GM12878 (cell line): ENCODE measurements at regions not wholly inside any gene's neighbourhood (a gene's known extent, or its start where the extent isn't known, plus 50 kb on each side); places are given as distances from the start of the nearest gene placed in this dataset.

Experiments
- ATAC-seq: fragments of 200-7000 bp; cut with Tn5 transposase; 3 replicates; pipeline ENCODE4 v1.9.1; 2020; ENCODE audit warnings: mild to moderate bottlenecking, moderate library complexity
- BruUV-seq: library from RNA; stranded (reverse); fragments of 400-500 nt; replicated peaks from 2 replicates; lab custom pipeline; 2021; lab: Mats Ljungman, UMichigan
- CTCF ChIA-PET: fragments of 300-600 bp; sonication (Branson Sonifier 250); formaldehyde crosslinking; extraction: SDS; loops from one replicate; lab custom pipeline; 2021; ENCODE audit warnings: inconsistent platforms; lab: Yijun Ruan, JAX
- POLR2A ChIA-PET: fragments of 350-600 bp; formaldehyde crosslinking; extraction: SDS; loops from one replicate; lab custom pipeline; 2021; ENCODE audit warnings: inconsistent platforms; lab: Charles Lee
- RAD21 ChIA-PET: fragments of 300-600 bp; sonication (Branson Sonifier 250); formaldehyde crosslinking; loops from one replicate; lab custom pipeline; 2023; ENCODE audit warnings: antibody characterized with exemption; ENCODE audit not compliant: unreplicated experiment; lab: Charles Lee
- SMC1A ChIA-PET: fragments of 300-600 bp; sonication (Branson Sonifier 250); formaldehyde crosslinking; loops from one replicate; lab custom pipeline; 2023; ENCODE audit not compliant: unreplicated experiment, uncharacterized antibody; lab: Charles Lee
- DNase-seq: peaks from one replicate; pipeline ENCODE4 v3.0.0-alpha.2; 2011; ENCODE audit warnings: low read depth, low spot score
- FAIRE-seq: peaks from 3 replicates; lab custom pipeline; 2011; peaks lifted over from hg19 to GRCh38; lab: Jason Lieb, UNC
- H2AFZ ChIP-seq: 2 replicates; pipeline ENCODE4 v1.6.0; 2011; ENCODE audit warnings: low read depth, low read length, control low read depth; ENCODE audit not compliant: control insufficient read depth
- H3K27ac ChIP-seq: 2 replicates; pipeline ENCODE4 v1.5.1; 2011; ENCODE audit warnings: control low read depth; ENCODE audit not compliant: control insufficient read depth, insufficient read depth
- H3K27me3 ChIP-seq, 2 experiments: replicated peaks in 1 of 2; 2 replicates each; pipeline versions ENCODE4 v1.6.0 to v1.6.1; 2011; ENCODE audit warnings: low read length in 1 of 2; ENCODE audit not compliant: control insufficient read depth in 2 of 2, insufficient read depth in 2 of 2
- H3K36me3 ChIP-seq, 2 experiments: 2 replicates each; pipeline ENCODE4 v1.5.1; 2011; ENCODE audit warnings: low read length in 1 of 2; ENCODE audit not compliant: control insufficient read depth in 2 of 2, insufficient read depth in 2 of 2
- H3K4me1 ChIP-seq: 2 replicates; pipeline ENCODE4 v1.6.1; 2011; ENCODE audit warnings: mild to moderate bottlenecking, low read length, moderate library complexity, mixed read lengths; ENCODE audit not compliant: control insufficient read depth, insufficient read depth
- H3K4me2 ChIP-seq: 2 replicates; pipeline ENCODE4 v1.6.0; 2011; ENCODE audit warnings: control low read depth; ENCODE audit not compliant: control insufficient read depth, insufficient read depth
- H3K4me3 ChIP-seq: fragments of 200-600 bp; sonication (generic); 2 replicates; pipeline ENCODE4 v1.5.1; 2016
- H3K79me2 ChIP-seq: 2 replicates; pipeline ENCODE4 v1.6.0; 2011; ENCODE audit warnings: low read length; ENCODE audit not compliant: control insufficient read depth, insufficient read depth
- H3K9ac ChIP-seq: 2 replicates; pipeline ENCODE4 v1.8.0; 2011; ENCODE audit warnings: low read length, control low read depth, mixed read lengths; ENCODE audit not compliant: control insufficient read depth, insufficient read depth
- H3K9me3 ChIP-seq: replicated peaks from 3 replicates; pipeline ENCODE4 v1.5.1; 2011; ENCODE audit warnings: mild to moderate bottlenecking, low read length; ENCODE audit not compliant: control insufficient read depth, insufficient read depth
- H4K20me1 ChIP-seq: 2 replicates; pipeline ENCODE4 v1.6.0; 2011; ENCODE audit not compliant: control insufficient read depth, insufficient read depth
- CTCF ChIP-seq, 3 experiments: IDR thresholded peaks in 2 of 3; conservative IDR thresholded peaks in 1 of 3; 2 replicates each; pipeline ENCODE4 v1.5.1; 2011; ENCODE audit warnings: low read depth in 3 of 3, low read length in 3 of 3, mild to moderate bottlenecking in 3 of 3, control low read depth in 2 of 3, moderate library complexity in 2 of 3, inconsistent platforms in 1 of 3, mixed read lengths in 1 of 3; ENCODE audit not compliant: control insufficient read depth in 2 of 3, insufficient read depth in 1 of 3; ENCODE audit errors: extremely low read depth in 1 of 3
- DPF2 ChIP-seq: fragments of 450-650 bp; IDR thresholded peaks from 2 replicates; pipeline ENCODE4 v1.6.1; 2017; ENCODE audit warnings: mild to moderate bottlenecking
- EP300 ChIP-seq, 2 experiments: fragments of 150-350 bp in 1 of 2; IDR thresholded peaks; 2 replicates each; pipeline ENCODE4 v1.6.1; 2011 to 2012; ENCODE audit warnings: low read depth in 2 of 2, low read length in 2 of 2, borderline replicate concordance in 1 of 2, improper control_type of control experiment in 1 of 2, inconsistent platforms in 1 of 2; ENCODE audit not compliant: control insufficient read depth in 1 of 2
- JUND ChIP-seq: IDR thresholded peaks from 2 replicates; pipeline ENCODE4 v1.6.1; 2012; ENCODE audit warnings: low read depth, mild to moderate bottlenecking, low read length, improper control_type of control experiment, moderate library complexity
- KDM1A ChIP-seq: fragments of 200-600 bp; sonication (generic); IDR thresholded peaks from 2 replicates; pipeline ENCODE4 v1.6.1; 2016; ENCODE audit warnings: borderline replicate concordance
- MEF2B ChIP-seq: fragments of 450-650 bp; IDR thresholded peaks from 2 replicates; pipeline ENCODE4 v1.6.1; 2018; ENCODE audit warnings: mild to moderate bottlenecking, moderate library complexity; ENCODE audit not compliant: partially characterized antibody, poor library complexity, severe bottlenecking
- MXI1 ChIP-seq: fragments of 150-350 bp; IDR thresholded peaks from 2 replicates; pipeline ENCODE4 v1.6.1; 2011; ENCODE audit warnings: low read depth, mild to moderate bottlenecking, inconsistent platforms, low read length, improper control_type of control experiment
- MYC ChIP-seq: IDR thresholded peaks from 2 replicates; pipeline ENCODE4 v1.6.1; 2011; ENCODE audit warnings: mild to moderate bottlenecking, low read length, moderate library complexity, inconsistent platforms; ENCODE audit not compliant: insufficient read depth, insufficient replicate concordance, insufficient read length, severe bottlenecking
- NRF1 ChIP-seq: conservative IDR thresholded peaks from 2 replicates; pipeline ENCODE4 v1.6.1; 2011; ENCODE audit warnings: mild to moderate bottlenecking, low read depth, low read length, improper control_type of control experiment
- RAD21 ChIP-seq: IDR thresholded peaks from 2 replicates; pipeline ENCODE4 v1.6.1; 2011; ENCODE audit warnings: mild to moderate bottlenecking, low read depth, low read length, moderate library complexity; ENCODE audit not compliant: insufficient read depth
- SMAD1 ChIP-seq: fragments of 450-650 bp; IDR thresholded peaks from 2 replicates; pipeline ENCODE4 v1.6.1; 2018; ENCODE audit warnings: mild to moderate bottlenecking, low read depth; ENCODE audit not compliant: partially characterized antibody
- SMARCA5 ChIP-seq: fragments of 450-650 bp; IDR thresholded peaks from 2 replicates; pipeline ENCODE4 v1.6.1; 2017; ENCODE audit warnings: mild to moderate bottlenecking
- SMC3 ChIP-seq: IDR thresholded peaks from 2 replicates; pipeline ENCODE4 v1.6.1; 2011; ENCODE audit warnings: low read length, improper control_type of control experiment, borderline replicate concordance
- SUZ12 ChIP-seq: fragments of 200-600 bp; sonication (generic); IDR thresholded peaks from one replicate; pipeline ENCODE4 v1.6.1; 2018; ENCODE audit warnings: antibody characterized with exemption, mild to moderate bottlenecking; ENCODE audit not compliant: unreplicated experiment
- ZNF207 ChIP-seq: fragments of 450-650 bp; IDR thresholded peaks from 2 replicates; pipeline ENCODE4 v1.6.1; 2014; ENCODE audit warnings: antibody characterized with exemption, mild to moderate bottlenecking, borderline replicate concordance
- ZNF384 ChIP-seq: IDR thresholded peaks from 2 replicates; pipeline ENCODE4 v1.6.1; 2012; ENCODE audit warnings: low read depth, mild to moderate bottlenecking, low read length, improper control_type of control experiment, borderline replicate concordance
- WGBS: methylation state at CpG from one replicate; pipeline ENCODE4 v1.1.6; 2016; ENCODE audit warnings: low lambda C conversion rate; ENCODE audit not compliant: insufficient replicate concordance, insufficient coverage; ENCODE audit errors: missing lambda C conversion rate; 5-methylcytosine and 5-hydroxymethylcytosine counted together
- in situ Hi-C: fragments of 300-500 bp; cut with MboI; formaldehyde crosslinking; loops from 9 replicates; pipeline ENCODE4 v1.14.3; 2018; ENCODE audit warnings: mixed read lengths
- intact Hi-C: fragments of 100-400 bp; cut with micrococcal nuclease; formaldehyde crosslinking; loops from one replicate; pipeline ENCODE4 v1.14.2; 2022; ENCODE audit not compliant: unreplicated experiment
- TF ChIP-seq, protein P1 (sequence below): fragments of 450-650 bp; IDR thresholded peaks from 2 replicates; pipeline ENCODE4 v1.6.1; 2014; ENCODE audit warnings: mild to moderate bottlenecking

GRCh38 chr9:107136296-107136695 is 146.8 kb upstream of the RAD23B start (continued):
- TF ChIP-seq KDM1A (no peak), SUZ12 (no peak), JUND (no peak), MEF2B (no peak), MYC (no peak), ZNF384 (no peak), NRF1 (no peak), ZNF207 (no peak)
- TF ChIP-seq, protein P1, sequence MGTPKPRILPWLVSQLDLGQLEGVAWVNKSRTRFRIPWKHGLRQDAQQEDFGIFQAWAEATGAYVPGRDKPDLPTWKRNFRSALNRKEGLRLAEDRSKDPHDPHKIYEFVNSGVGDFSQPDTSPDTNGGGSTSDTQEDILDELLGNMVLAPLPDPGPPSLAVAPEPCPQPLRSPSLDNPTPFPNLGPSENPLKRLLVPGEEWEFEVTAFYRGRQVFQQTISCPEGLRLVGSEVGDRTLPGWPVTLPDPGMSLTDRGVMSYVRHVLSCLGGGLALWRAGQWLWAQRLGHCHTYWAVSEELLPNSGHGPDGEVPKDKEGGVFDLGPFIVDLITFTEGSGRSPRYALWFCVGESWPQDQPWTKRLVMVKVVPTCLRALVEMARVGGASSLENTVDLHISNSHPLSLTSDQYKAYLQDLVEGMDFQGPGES, result no peak

DNA sequence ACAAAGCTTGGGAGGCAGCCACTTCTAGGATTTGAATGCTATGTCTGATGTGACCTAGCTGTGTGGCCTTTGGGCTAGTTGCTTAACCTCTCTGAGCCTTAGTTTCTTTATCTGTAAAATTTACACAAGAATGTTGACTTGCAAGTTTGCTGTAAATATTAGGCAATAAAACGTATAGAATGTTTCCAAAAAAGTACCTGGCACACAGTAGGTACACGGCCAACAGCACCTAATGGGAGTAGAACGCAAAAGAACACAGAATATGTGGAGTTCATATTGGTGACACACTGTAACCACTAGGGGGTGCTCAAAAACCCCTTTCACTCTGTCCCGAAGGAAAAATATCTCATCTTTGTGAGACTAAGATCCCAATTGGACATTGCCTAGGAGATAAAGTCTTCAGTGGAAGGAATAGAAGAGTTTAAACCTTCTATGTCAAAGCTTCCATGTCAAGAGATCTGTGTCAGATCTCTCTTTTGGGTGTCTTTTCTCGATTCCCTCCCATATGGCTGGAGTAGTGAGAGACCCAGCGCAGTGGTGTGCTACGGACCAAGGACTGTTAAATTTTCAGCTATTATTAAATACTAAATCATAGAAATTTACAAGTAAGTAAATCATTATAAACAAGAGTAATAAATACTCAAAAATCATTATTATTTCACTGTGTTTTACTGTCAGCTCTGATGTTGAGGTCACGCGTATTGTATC is 145.4 kb upstream of the RAD23B start:
- Histone ChIP-seq H3K4me1 (no peaks in the 10 kb centered on the region), H3K36me3 (no peaks in the 10 kb centered on the region), H3K9ac (no peak overlapping the region), H3K9me3 (no peaks in the 10 kb centered on the region), H3K4me3 (no peak overlapping the region), H3K79me2 (no peaks in the 10 kb centered on the region), H3K4me2 (no peak overlapping the region), H3K27ac (no peak overlapping the region), H4K20me1 (no peaks in the 10 kb centered on the region), H2AFZ (no peak overlapping the region), H3K27me3 (peaks cover 0 to 3% of the 10 kb centered on the region in 2 experiments; a peak in 1 of 4 replicates)
- in situ Hi-C loops (loop anchor here (5.0 kb wide), 1 partner anchor 160 kb away; no protein-coding TSS in a partner anchor), intact Hi-C loops (loop anchor here (5.0 kb wide), 1 partner anchor 90 kb away; no protein-coding TSS in a partner anchor)
- no TSS peak for BruUV-seq
- ChIA-PET CTCF (interaction anchor here (0.6 to 7.0 kb wide), 40 partner anchors 9 to 1229 kb away, joined by 3 to 37 read pairs (median 4); no protein-coding TSS in a partner anchor), RAD21 (interaction anchor here (1.0 to 4.5 kb wide), 6 partner anchors 34 to 204 kb away, joined by 3 to 23 read pairs (median 4); no protein-coding TSS in a partner anchor), SMC1A (interaction anchor here (0.6 to 4.0 kb wide), 21 partner anchors 12 to 1626 kb away, joined by 3 to 22 read pairs (median 5); no protein-coding TSS in a partner anchor), POLR2A (no interaction called here)
- WGBS, result 63% methylated on average over 9 of the region's 9 CpGs
- ATAC-seq (peak; percentile 70), FAIRE-seq (peak; percentile 59), DNase-seq (no peak)
- TF ChIP-seq DPF2, result peak; percentile 46; the same call in 1 of the 2 replicates
- no peak for TF ChIP-seq EP300 (IDR thresholded peaks at IDR 0.05; ENCODE audit: borderline replicate concordance in 1 of 2, control insufficient read depth in 1 of 2, low read depth in 2 of 2, low read length in 2 of 2)
- TF ChIP-seq SMARCA5, result peak; percentile 56; the same call in 1 of the 2 replicates
- TF ChIP-seq MXI1, result no peak
- peak; percentile 47; the same call in 1 of the 2 replicates for TF ChIP-seq SMC3
- no peak for TF ChIP-seq SMAD1
- TF ChIP-seq CTCF (IDR thresholded peaks at IDR 0.05 in 2 of 3, conservative IDR thresholded peaks at IDR 0.05 in 1 of 3; ENCODE audit: control insufficient read depth in 2 of 3, extremely low read depth in 1 of 3, insufficient read depth in 1 of 3, low read depth in 3 of 3, low read length in 3 of 3), result peak; percentile 46 to 65 (median 57)
- TF ChIP-seq RAD21, result peak; percentile 55
